CD4-positive, alpha-beta T cell (primary cell): ENCODE measurements at regions not wholly inside any gene's neighbourhood (a gene's known extent, or its start where the extent isn't known, plus 50 kb on each side); places are given as distances from the start of the nearest gene placed in this dataset.

ENCODE experiments used
- ATAC-seq: fragments of 200-7000 bp; cut with Tn5 transposase; one replicate; pipeline ENCODE4 v1.10.0; 2022; ENCODE audit warnings: mild to moderate bottlenecking; ENCODE audit not compliant: poor library complexity
- CTCF ChIA-PET: fragments of 350-600 bp; sonication (Branson Sonifier 250); formaldehyde crosslinking; loops from one replicate; lab custom pipeline; 2021; ENCODE audit warnings: antibody characterized with exemption, inconsistent platforms; lab: Charles Lee
- POLR2A ChIA-PET: fragments of 350-600 bp; sonication (Branson Sonifier 250); formaldehyde crosslinking; loops from one replicate; lab custom pipeline; 2021; ENCODE audit warnings: antibody characterized with exemption, inconsistent platforms; lab: Charles Lee
- DNase-seq, 14 experiments: peaks; one replicate each; pipeline ENCODE4 v3.0.0-alpha.2; 2013 to 2020; ENCODE audit warnings: mixed read lengths in 2 of 14
- H3K27ac ChIP-seq, 2 donors: one replicate each; pipeline versions ENCODE4 v1.5.1 to v1.7.0; 2013; ENCODE audit warnings: low read length in 2 of 2, low read depth in 1 of 2, mild to moderate bottlenecking in 1 of 2
- H3K27me3 ChIP-seq, 2 experiments: 1 replicate in 1 of 2; 2 replicates in 1 of 2; pipeline versions ENCODE4 v1.6.1 to v1.7.0; 2013; ENCODE audit warnings: low read length in 2 of 2, control low read depth in 1 of 2, mild to moderate bottlenecking in 1 of 2, moderate library complexity in 1 of 2; ENCODE audit not compliant: insufficient read depth in 2 of 2, control insufficient read depth in 1 of 2
- H3K36me3 ChIP-seq: one replicate; pipeline ENCODE4 v1.6.1; 2013; ENCODE audit warnings: low read length, control low read depth; ENCODE audit not compliant: insufficient read depth
- H3K4me1 ChIP-seq: one replicate; pipeline ENCODE4 v1.6.1; 2013; ENCODE audit warnings: low read length, control low read depth; ENCODE audit not compliant: insufficient read depth
- H3K4me3 ChIP-seq: one replicate; pipeline ENCODE4 v1.5.1; 2013; ENCODE audit warnings: mild to moderate bottlenecking, low read length, moderate library complexity
- H3K9me3 ChIP-seq, 2 experiments: 1 replicate in 1 of 2; 2 replicates in 1 of 2; pipeline versions ENCODE4 v1.6.1 to v1.7.0; 2013; ENCODE audit warnings: low read length in 2 of 2, mild to moderate bottlenecking in 2 of 2, control low read depth in 1 of 2, moderate library complexity in 1 of 2; ENCODE audit not compliant: control insufficient read depth in 1 of 2, insufficient read depth in 1 of 2
- H3K27ac Mint-ChIP-seq: one replicate; pipeline ENCODE4 v1.8.0; 2020; ENCODE audit warnings: mixed read lengths
- H3K27me3 Mint-ChIP-seq: one replicate; pipeline ENCODE4 v1.8.0; 2021; ENCODE audit warnings: mixed read lengths
- H3K36me3 Mint-ChIP-seq: one replicate; pipeline ENCODE4 v1.8.0; 2021; ENCODE audit warnings: low read depth, mixed read lengths
- H3K4me1 Mint-ChIP-seq: one replicate; pipeline ENCODE4 v1.8.0; 2021; ENCODE audit warnings: low read depth, mixed read lengths
- H3K4me3 Mint-ChIP-seq: one replicate; pipeline ENCODE4 v1.8.0; 2020; ENCODE audit warnings: mild to moderate bottlenecking, mixed read lengths
- H3K9me3 Mint-ChIP-seq: one replicate; pipeline ENCODE4 v1.8.0; 2020; ENCODE audit warnings: mixed read lengths
- intact Hi-C, 2 experiments: fragments of 100-400 bp; cut with DNase I in 1 of 2; cut with micrococcal nuclease in 1 of 2; formaldehyde crosslinking; loops; one replicate each; pipeline versions ENCODE4 v1.15.1 to v1.9.0; 2023 to 2025; cut with DNase I, micrococcal nuclease
- TF ChIP-seq, protein P1 (sequence below): fragments of 200-600 bp; IDR thresholded peaks from one replicate; pipeline ENCODE4 v1.8.0; 2022; ENCODE audit warnings: antibody characterized with exemption, mild to moderate bottlenecking

- Mint-ChIP-seq H3K27ac (no peak overlapping the region), H3K4me1 (no peaks in the 10 kb centered on the region), H3K36me3 (no peaks in the 10 kb centered on the region), H3K27me3 (peaks cover 7% of the 10 kb centered on the region), H3K9me3 (no peaks in the 10 kb centered on the region), H3K4me3 (no peak overlapping the region)
- no peak for ATAC-seq
- TF ChIP-seq, protein P1, sequence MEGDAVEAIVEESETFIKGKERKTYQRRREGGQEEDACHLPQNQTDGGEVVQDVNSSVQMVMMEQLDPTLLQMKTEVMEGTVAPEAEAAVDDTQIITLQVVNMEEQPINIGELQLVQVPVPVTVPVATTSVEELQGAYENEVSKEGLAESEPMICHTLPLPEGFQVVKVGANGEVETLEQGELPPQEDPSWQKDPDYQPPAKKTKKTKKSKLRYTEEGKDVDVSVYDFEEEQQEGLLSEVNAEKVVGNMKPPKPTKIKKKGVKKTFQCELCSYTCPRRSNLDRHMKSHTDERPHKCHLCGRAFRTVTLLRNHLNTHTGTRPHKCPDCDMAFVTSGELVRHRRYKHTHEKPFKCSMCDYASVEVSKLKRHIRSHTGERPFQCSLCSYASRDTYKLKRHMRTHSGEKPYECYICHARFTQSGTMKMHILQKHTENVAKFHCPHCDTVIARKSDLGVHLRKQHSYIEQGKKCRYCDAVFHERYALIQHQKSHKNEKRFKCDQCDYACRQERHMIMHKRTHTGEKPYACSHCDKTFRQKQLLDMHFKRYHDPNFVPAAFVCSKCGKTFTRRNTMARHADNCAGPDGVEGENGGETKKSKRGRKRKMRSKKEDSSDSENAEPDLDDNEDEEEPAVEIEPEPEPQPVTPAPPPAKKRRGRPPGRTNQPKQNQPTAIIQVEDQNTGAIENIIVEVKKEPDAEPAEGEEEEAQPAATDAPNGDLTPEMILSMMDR, result no peak
- intact Hi-C loops, result no loop called here
- H3K9me3 ChIP-seq, result no peaks in the 10 kb centered on the region
- CTCF ChIA-PET, result interaction anchor here (0.5 to 0.7 kb wide), 2 partner anchors 12 to 205 kb away, joined by 3 read pairs; no protein-coding TSS in a partner anchor
- H3K27me3 ChIP-seq, result peaks cover 2 to 5% of the 10 kb centered on the region in 2 experiments
- H3K27ac ChIP-seq, result no peak overlapping the region
- H3K36me3 ChIP-seq, result no peaks in the 10 kb centered on the region
- H3K4me1 ChIP-seq, result no peaks in the 10 kb centered on the region
- no peak for DNase-seq
- POLR2A ChIA-PET, result no interaction called here
- no peak overlapping the region for H3K4me3 ChIP-seq
Observed at GRCh38 chr12:111215881-111216280, 153.0 kb downstream of the PHETA1 start.

DNA sequence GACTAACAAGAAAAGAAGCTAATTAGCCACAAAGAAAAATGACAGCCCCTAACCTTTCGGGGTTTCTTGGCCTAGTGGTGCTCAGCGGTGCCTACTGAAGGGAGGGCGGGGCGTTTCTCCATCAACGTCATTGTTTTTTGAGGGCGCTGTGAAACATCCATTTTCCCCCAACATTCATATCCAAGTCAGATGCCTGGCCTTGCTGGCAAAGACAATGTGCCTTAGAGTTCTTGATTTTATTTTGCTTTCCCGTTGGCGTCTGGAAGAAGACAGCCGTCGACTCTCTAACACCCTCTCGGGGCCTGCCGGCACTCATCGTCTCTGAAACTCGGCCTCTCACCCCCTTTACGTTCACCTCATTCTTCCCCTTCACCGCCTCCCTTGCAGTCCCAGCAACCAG lies 154.5 kb downstream of the PHETA1 start:
- Histone ChIP-seq H3K36me3 (no peaks in the 10 kb centered on the region), H3K9me3 (no peaks in the 10 kb centered on the region), H3K4me3 (no peak overlapping the region), H3K27ac (no peak overlapping the region), H3K27me3 (peaks cover 2 to 9% of the 10 kb centered on the region in 2 experiments), H3K4me1 (no peaks in the 10 kb centered on the region)
- ATAC-seq (no peak), DNase-seq (no peak)
- no peak overlapping the region for H3K4me3 Mint-ChIP-seq
- TF ChIP-seq, protein P1, result no peak
- no peaks in the 10 kb centered on the region for H3K4me1 Mint-ChIP-seq
- intact Hi-C loops, result no loop called here
- H3K27ac Mint-ChIP-seq, result no peak overlapping the region
- no peaks in the 10 kb centered on the region for H3K36me3 Mint-ChIP-seq
- POLR2A ChIA-PET, result no interaction called here
- no peaks in the 10 kb centered on the region for H3K9me3 Mint-ChIP-seq
- CTCF ChIA-PET, result no interaction called here
- H3K27me3 Mint-ChIP-seq, result peaks cover 7% of the 10 kb centered on the region

- Histone ChIP-seq H3K4me3 (no peak overlapping the region), H3K27ac (no peak overlapping the region), H3K4me1 (no peaks in the 10 kb centered on the region), H3K9me3 (no peaks in the 10 kb centered on the region), H3K27me3 (peaks cover 2 to 9% of the 10 kb centered on the region in 2 experiments), H3K36me3 (no peaks in the 10 kb centered on the region)
- H3K36me3 Mint-ChIP-seq, result no peaks in the 10 kb centered on the region
- H3K4me1 Mint-ChIP-seq, result no peaks in the 10 kb centered on the region
- H3K9me3 Mint-ChIP-seq, result no peaks in the 10 kb centered on the region
- H3K27ac Mint-ChIP-seq, result no peak overlapping the region
- no peak overlapping the region for H3K4me3 Mint-ChIP-seq
- intact Hi-C loops, result no loop called here
- ATAC-seq, result no peak
- ChIA-PET CTCF (interaction anchor here (0.6 kb wide), 1 partner anchor 60 kb away, joined by 3 read pairs; no protein-coding TSS in a partner anchor), POLR2A (interaction anchor here (0.6 kb wide), 1 partner anchor 837 kb away, joined by 3 read pairs; no protein-coding TSS in a partner anchor)
- H3K27me3 Mint-ChIP-seq, result peaks cover 12% of the 10 kb centered on the region
- TF ChIP-seq, protein P1, result no peak
- DNase-seq, result no peak
Observed at GRCh38 chr12:111213561-111213960, 155.3 kb downstream of the PHETA1 start.
